SK-N-MC (cell line): ENCODE measurements at regions not wholly inside any gene's neighbourhood (a gene's known extent, or its start where the extent isn't known, plus 50 kb on each side); places are given as distances from the start of the nearest gene placed in this dataset.

Source experiments
- DNase-seq: peaks from one replicate; pipeline ENCODE4 v3.0.0-alpha.2; 2011; ENCODE audit warnings: low read depth, low spot score
- H3K27ac ChIP-seq: fragments of 200-600 bp; sonication (generic); 2 replicates; pipeline ENCODE4 v1.5.1; 2016; ENCODE audit warnings: mixed run types
- H3K36me3 ChIP-seq: fragments of 200-600 bp; sonication (generic); 2 replicates; pipeline ENCODE4 v1.6.1; 2017; ENCODE audit warnings: antibody characterized with exemption, low read length, mixed read lengths; ENCODE audit not compliant: insufficient read depth
- H3K4me3 ChIP-seq: fragments of 200-600 bp; sonication (generic); 2 replicates; pipeline ENCODE4 v1.5.1; 2016
- H3K9ac ChIP-seq: fragments of 200-600 bp; sonication (generic); 2 replicates; pipeline ENCODE4 v1.8.0; 2017; ENCODE audit warnings: mixed run types, mixed read lengths; ENCODE audit not compliant: insufficient read length
- H3K9me3 ChIP-seq: fragments of 200-600 bp; sonication (generic); 2 replicates; pipeline ENCODE4 v1.6.1; 2017; ENCODE audit warnings: low read depth, mild to moderate bottlenecking, antibody characterized with exemption, low read length, moderate library complexity, mixed read lengths
- EZH2 ChIP-seq: fragments of 200-600 bp; sonication (generic); IDR thresholded peaks from one replicate; pipeline ENCODE4 v1.6.1; 2017; ENCODE audit warnings: antibody characterized with exemption
- FOXP2 ChIP-seq: optimal IDR thresholded peaks from 2 replicates; pipeline ENCODE3; 2011; ENCODE audit warnings: mild to moderate bottlenecking, moderate library complexity; ENCODE audit not compliant: insufficient read depth; ENCODE audit errors: extremely low read length, control extremely low read depth
- POLR2AphosphoS5 ChIP-seq: IDR thresholded peaks from 2 replicates; pipeline ENCODE4 v1.6.1; 2012; ENCODE audit warnings: mild to moderate bottlenecking, low read depth, low read length, borderline replicate concordance

DNA sequence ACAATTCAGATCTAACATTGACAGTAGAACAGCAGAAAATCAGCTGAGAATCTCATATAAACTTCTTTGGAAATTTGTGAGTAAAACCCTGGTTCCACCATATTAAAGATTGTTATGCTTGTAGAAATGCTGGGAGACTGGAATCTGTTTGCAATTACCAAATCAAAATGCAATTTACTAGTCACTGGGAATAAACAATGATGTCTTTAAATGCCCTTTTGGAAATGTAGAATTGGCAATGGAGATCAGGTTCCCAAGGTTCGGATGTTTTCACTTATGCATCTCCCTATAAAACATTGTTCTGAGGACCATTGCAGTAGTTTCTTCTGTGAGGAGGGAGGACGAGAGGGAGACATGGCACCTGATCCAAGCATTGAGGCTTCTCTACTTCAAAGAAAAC is 384.4 kb downstream of the TMEM167A start:
- H3K9ac ChIP-seq: no peak overlapping the region
- H3K36me3 ChIP-seq: no peaks in the 10 kb centered on the region
- no peak for TF ChIP-seq POLR2AphosphoS5
- TF ChIP-seq FOXP2: no peak
- no peak for TF ChIP-seq EZH2
- no peak overlapping the region for H3K4me3 ChIP-seq
- no peak overlapping the region for H3K27ac ChIP-seq
- no peaks in the 10 kb centered on the region for H3K9me3 ChIP-seq
- no peak for DNase-seq

- Histone ChIP-seq H3K4me3 (no peak overlapping the region), H3K9ac (no peak overlapping the region), H3K36me3 (no peaks in the 10 kb centered on the region), H3K27ac (no peak overlapping the region), H3K9me3 (no peaks in the 10 kb centered on the region)
- no peak for TF ChIP-seq EZH2
- TF ChIP-seq POLR2AphosphoS5: no peak
- no peak for TF ChIP-seq FOXP2
- no peak for DNase-seq
Observed at GRCh38 chr5:82684659-82685058, 392.5 kb downstream of the TMEM167A start.

DNA sequence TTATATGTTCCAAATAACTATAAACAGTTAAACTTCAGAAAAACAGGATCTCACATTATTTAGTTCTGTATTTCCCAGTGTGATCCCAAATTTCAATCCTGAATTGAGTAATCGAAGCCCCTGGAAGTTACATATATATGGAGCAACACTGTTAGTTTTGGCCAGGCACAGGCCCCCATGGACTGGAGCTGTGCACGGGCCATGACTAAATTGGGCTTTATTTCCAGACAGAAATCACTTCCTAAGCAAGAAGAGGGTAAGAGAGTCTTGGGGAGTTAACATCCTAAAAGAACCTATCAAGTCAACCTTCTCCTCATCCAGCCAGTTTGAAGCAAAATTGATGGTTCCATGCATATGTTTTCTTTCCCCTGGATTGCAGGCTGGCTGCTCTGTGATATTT is 393.0 kb downstream of the TMEM167A start:
- Histone ChIP-seq H3K36me3 (no peaks in the 10 kb centered on the region), H3K9me3 (no peaks in the 10 kb centered on the region), H3K9ac (no peak overlapping the region), H3K4me3 (no peak overlapping the region), H3K27ac (no peak overlapping the region)
- TF ChIP-seq POLR2AphosphoS5 (no peak), EZH2 (no peak), FOXP2 (no peak)
- no peak for DNase-seq

DNA sequence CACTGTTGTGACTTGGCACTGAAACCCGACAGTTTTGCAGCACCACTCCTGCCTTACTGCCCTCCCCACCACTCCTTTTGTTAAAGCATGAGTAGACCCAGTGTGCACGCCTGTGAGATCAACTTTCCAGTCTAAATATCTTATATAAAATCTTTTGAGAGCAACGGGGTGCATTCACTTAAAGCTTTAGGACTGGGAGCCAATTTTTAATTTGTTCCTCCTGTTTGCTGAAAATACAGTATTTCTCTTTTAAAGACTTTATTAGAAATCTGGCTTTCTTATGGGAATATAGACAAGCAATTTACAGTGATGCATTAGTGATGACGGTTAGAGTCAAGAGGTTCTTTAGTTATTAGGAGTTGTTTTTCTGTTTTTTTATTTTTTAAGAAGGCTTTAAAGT is 397.5 kb downstream of the TMEM167A start:
- H3K27ac ChIP-seq: no peak overlapping the region
- no peaks in the 10 kb centered on the region for H3K36me3 ChIP-seq
- H3K9ac ChIP-seq: no peak overlapping the region
- H3K4me3 ChIP-seq: 0 out of 2 replicates have a peak overlapping the region, but pooled peaks have one; percentile 17
- no peaks in the 10 kb centered on the region for H3K9me3 ChIP-seq
- TF ChIP-seq FOXP2 (no peak), POLR2AphosphoS5 (no peak), EZH2 (no peak)
- DNase-seq: no peak

- no peak overlapping the region for H3K4me3 ChIP-seq
Observed at GRCh38 chr5:82676661-82677060, 398.5 kb upstream of the RPS23 start.

GRCh38 chr5:82674671-82675070 is 396.5 kb upstream of the RPS23 start:
- no peaks in the 10 kb centered on the region for H3K36me3 ChIP-seq
- no peak for DNase-seq
- TF ChIP-seq EZH2 (no peak), FOXP2 (no peak), POLR2AphosphoS5 (no peak)
- H3K9me3 ChIP-seq: no peaks in the 10 kb centered on the region
- no peak overlapping the region for H3K4me3 ChIP-seq
- H3K27ac ChIP-seq: no peak overlapping the region
- H3K9ac ChIP-seq: no peak overlapping the region

More at GRCh38 chr5:82676661-82677060, 398.5 kb upstream of the RPS23 start:
- Histone ChIP-seq H3K36me3 (no peaks in the 10 kb centered on the region), H3K9me3 (no peaks in the 10 kb centered on the region), H3K9ac (no peak overlapping the region), H3K27ac (no peak overlapping the region)
- TF ChIP-seq FOXP2: no peak
- DNase-seq: no peak

DNA sequence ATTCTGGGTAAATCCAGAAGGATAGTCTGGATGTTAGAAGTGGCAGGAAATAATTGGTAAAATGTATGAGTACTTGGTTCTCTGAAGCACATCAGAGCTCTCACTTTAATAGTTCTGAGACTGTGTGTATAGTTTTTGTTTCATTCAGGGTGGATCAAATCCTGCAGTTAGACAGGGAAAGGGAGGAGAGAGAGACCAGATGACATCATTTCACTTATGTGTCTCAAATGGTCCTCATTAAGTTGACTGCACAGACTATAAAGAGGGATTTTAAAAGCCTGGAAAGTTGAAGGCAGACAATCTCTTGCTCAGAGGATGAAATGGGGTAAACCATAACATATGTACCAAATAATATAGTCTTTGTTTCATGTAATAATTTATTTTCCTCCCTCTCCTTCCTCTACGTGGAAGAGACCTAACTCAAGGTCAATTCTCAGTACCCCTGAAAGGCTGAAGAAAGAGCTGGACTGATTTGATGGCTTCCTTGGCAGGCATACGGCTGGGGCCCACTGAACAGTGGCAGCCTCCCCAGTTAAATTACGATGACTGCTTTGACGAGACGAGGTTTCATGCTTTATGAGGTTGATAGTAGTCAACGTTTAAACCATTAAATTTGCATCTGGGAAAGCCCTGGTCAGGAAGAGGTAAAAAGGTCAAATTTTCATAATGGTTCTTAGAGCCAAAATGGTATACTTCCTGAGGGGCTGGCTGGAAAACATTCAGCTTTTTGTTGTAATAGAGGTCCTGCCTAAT is 395.1 kb upstream of the RPS23 start:
- H3K27ac ChIP-seq: no peak overlapping the region
- DNase-seq: no peak
- no peaks in the 10 kb centered on the region for H3K36me3 ChIP-seq
- no peak overlapping the region for H3K4me3 ChIP-seq
- TF ChIP-seq FOXP2 (no peak), POLR2AphosphoS5 (no peak), EZH2 (no peak)
- H3K9ac ChIP-seq: no peak overlapping the region
- H3K9me3 ChIP-seq: no peaks in the 10 kb centered on the region

DNA sequence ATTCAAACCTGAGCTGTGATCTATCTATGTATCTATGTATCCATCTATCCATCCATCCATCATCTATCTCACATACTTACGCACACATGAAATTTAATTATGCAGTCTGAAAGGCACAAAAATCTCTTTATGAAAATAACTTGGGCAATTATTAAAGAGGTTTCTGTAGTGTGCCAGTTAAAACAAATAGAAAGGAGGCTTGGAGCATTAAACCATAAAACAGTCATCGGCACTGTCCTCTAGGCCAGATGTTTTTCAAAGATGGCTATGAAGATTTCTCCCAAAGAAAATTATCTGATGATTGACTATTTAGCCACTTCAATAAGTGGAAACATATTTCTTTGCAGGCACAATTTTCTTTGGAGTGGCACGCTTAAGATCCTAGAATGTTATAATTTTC is 392.5 kb upstream of the RPS23 start:
- Histone ChIP-seq H3K27ac (no peak overlapping the region), H3K4me3 (no peak overlapping the region), H3K36me3 (no peaks in the 10 kb centered on the region), H3K9ac (no peak overlapping the region), H3K9me3 (no peaks in the 10 kb centered on the region)
- TF ChIP-seq FOXP2 (no peak), EZH2 (no peak), POLR2AphosphoS5 (no peak)
- DNase-seq: no peak

- H3K9ac ChIP-seq: no peak overlapping the region
- no peak overlapping the region for H3K27ac ChIP-seq
- TF ChIP-seq FOXP2: no peak
- no peak for TF ChIP-seq POLR2AphosphoS5
- TF ChIP-seq EZH2: no peak
- no peak for DNase-seq
- H3K4me3 ChIP-seq: no peak overlapping the region
- H3K36me3 ChIP-seq: no peaks in the 10 kb centered on the region
- H3K9me3 ChIP-seq: no peaks in the 10 kb centered on the region
Observed at GRCh38 chr5:82669720-82670119, 391.6 kb upstream of the RPS23 start.
